HepG2 (cell line): ENCODE measurements at regions not wholly inside any gene's neighbourhood (a gene's known extent, or its start where the extent isn't known, plus 50 kb on each side); places are given as distances from the start of the nearest gene placed in this dataset.
"Not testable (repeated sequence)": the region's sequence is repeated elsewhere in the genome, so short reads cannot be mapped to it uniquely, and the experiment has no call there.

Experiments
- ATF2 ChIP-seq: sonication (generic); formaldehyde crosslinking; IDR thresholded peaks from 2 replicates; pipeline ENCODE4 v1.4.0; 2020; ENCODE audit warnings: missing genetic modification reagents
- CCAR2 ChIP-seq: fragments of 200-400 bp; formaldehyde crosslinking; optimal IDR thresholded peaks from 2 replicates; pipeline ENCODE3; 2018; ENCODE audit warnings: low read depth, mild to moderate bottlenecking, low read length, moderate library complexity
- CREM ChIP-seq, 2 experiments: sonication (generic) in 1 of 2; formaldehyde crosslinking in 1 of 2; IDR thresholded peaks; 2 replicates each; pipeline versions ENCODE4 v1.4.0 to v1.6.1; 2016 to 2020; ENCODE audit warnings: antibody characterized with exemption in 1 of 2, mild to moderate bottlenecking in 1 of 2, missing genetic modification reagents in 1 of 2
- DR1 ChIP-seq: sonication (generic); formaldehyde crosslinking; IDR thresholded peaks from 2 replicates; pipeline ENCODE4 v1.8.0; 2021; ENCODE audit warnings: mild to moderate bottlenecking, missing genetic modification reagents, inconsistent platforms
- ELK4 ChIP-seq: sonication (generic); formaldehyde crosslinking; IDR thresholded peaks from 2 replicates; pipeline ENCODE4 v1.9.0; 2021; ENCODE audit warnings: missing genetic modification reagents, borderline replicate concordance
- ETS1 ChIP-seq: sonication (generic); formaldehyde crosslinking; IDR thresholded peaks from 2 replicates; pipeline ENCODE4 v1.4.0; 2020; ENCODE audit warnings: missing genetic modification reagents
- GMEB1 ChIP-seq: sonication (generic); formaldehyde crosslinking; IDR thresholded peaks from 2 replicates; pipeline ENCODE4 v1.5.1; 2020; ENCODE audit warnings: missing genetic modification reagents, mild to moderate bottlenecking, borderline replicate concordance
- PHF21A ChIP-seq: sonication (generic); formaldehyde crosslinking; IDR thresholded peaks from 2 replicates; pipeline ENCODE4 v1.5.0; 2020; ENCODE audit warnings: mild to moderate bottlenecking, missing genetic modification reagents
- REPIN1 ChIP-seq: sonication (generic); formaldehyde crosslinking; IDR thresholded peaks from 2 replicates; pipeline ENCODE4 v1.8.0; 2022; ENCODE audit warnings: missing genetic modification reagents, low read depth, mild to moderate bottlenecking, borderline replicate concordance
- RFX5 ChIP-seq: IDR thresholded peaks from 2 replicates; pipeline ENCODE4 v1.6.1; 2011; ENCODE audit warnings: low read depth, low read length, improper control_type of control experiment
- YEATS4 ChIP-seq: sonication (generic); formaldehyde crosslinking; IDR thresholded peaks from 2 replicates; pipeline ENCODE4 v1.4.0; 2020; ENCODE audit warnings: missing genetic modification reagents, borderline replicate concordance
- ZNF24 ChIP-seq: fragments of 450-650 bp; IDR thresholded peaks from 2 replicates; pipeline ENCODE4 v1.6.1; 2017; ENCODE audit warnings: antibody characterized with exemption, mild to moderate bottlenecking

DNA sequence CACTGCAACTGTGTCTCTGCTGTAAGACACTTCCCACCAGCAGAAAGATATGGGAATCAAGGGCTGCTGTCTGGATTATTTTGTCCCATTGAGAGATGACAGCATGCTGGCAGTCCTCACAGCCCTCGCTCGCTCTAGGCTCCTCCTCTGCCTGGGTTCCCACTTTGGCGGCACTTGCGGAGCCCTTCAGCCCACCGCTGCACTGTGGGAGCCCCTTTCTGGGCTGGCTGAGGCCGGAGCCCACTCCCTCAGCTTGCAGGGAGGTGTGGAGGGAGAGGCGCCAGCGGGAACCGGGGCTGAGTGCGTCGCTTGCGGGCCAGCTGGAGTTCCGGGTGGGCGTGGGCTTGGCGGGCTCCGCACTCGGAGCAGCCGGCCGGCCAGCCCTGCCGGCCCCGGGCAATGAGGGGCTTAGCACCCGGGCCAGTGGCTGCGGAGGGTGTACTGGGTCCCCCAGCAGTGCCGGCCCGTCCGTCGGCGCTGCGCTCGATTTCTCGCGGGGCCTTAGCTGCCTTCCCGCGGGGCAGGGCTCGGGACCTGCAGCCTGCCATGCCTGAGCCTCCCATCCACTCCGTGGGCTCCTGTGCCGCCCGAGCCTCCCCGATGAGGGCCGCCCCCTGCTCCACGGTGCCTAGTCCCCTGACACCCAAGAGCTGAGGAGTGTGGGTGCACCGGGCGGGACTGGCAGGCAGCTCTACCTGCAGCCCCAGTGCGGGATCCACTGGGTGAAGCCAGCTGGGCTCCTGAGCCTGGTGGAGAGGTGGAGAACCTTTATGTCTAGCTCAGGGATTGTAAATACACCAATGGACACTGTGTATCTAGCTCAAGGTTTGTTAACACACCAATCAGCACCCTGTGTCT is 233.4 kb downstream of the VGLL3 start:
- TF ChIP-seq ZNF24; REPIN1; ETS1 (CRISPR knock-in tag); ELK4 (CRISPR knock-in tag); ATF2 (CRISPR knock-in tag); RFX5; PHF21A; DR1; CCAR2; GMEB1 (CRISPR knock-in tag); YEATS4 (CRISPR knock-in tag); CREM (IDR thresholded peaks at IDR 0.05); CREM (CRISPR knock-in tag; IDR thresholded peaks at IDR 0.05): not testable (repeated sequence)
